ENCODE measurements at regions not wholly inside any gene's neighbourhood (a gene's known extent, or its start where the extent isn't known, plus 50 kb on each side); places are given as distances from the start of the nearest gene placed in this dataset.

DNA sequence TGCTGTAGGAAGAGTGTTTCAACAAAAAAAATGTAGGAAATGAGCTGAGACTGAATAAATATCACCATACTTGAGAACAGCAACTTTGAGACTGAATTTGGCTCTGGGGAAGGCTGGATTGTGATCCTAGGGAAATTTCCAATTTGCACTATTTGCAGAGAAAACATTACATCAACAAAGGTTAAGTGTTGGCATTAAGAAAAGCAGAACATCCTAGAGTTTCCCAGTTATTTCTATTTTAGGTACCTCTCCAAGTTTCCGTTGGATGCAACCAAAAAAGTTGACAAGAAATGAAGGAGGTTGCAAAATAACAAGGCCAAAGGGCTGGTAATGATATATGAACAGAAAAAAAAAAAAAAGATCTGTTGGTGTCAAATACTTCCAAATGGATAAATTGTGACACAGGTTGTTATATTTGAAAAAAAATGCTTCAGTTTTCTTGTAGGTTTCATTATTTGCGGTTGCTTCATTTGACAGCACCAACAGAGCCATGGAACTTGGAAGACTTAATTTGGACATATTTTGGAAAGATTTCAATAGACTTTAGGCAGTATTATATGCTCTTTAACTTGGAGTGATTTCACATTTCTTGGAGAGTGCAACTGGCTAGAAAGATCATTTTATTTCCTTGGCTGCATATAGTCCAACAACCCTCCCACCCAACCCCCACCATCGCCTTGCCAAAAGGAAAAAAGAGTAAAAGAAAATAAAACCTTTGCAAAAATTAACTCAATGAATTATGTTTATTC, 230.8 kb downstream of the ZNF608 start:
- Histone ChIP-seq H2BK120ac (replicated peaks; ENCODE audit: low read depth, low read length) (no peak overlapping the region), H2BK20ac (ENCODE audit: low read length) (no peak overlapping the region), H3K9me3 (ENCODE audit: insufficient read depth in 2 of 2, low read depth in 1 of 2, low read length in 1 of 2) (no peaks in the 10 kb centered on the region; a peak in 1 of 4 replicates), H2BK5ac (ENCODE audit: low read depth, low read length) (no peak overlapping the region), H3K56ac (replicated peaks; ENCODE audit: insufficient read length, low read depth, low read length) (no peak overlapping the region), H3K27ac (ENCODE audit: low read depth, low read length) (no peak overlapping the region), H3K23me2 (ENCODE audit: low read depth, low read length) (no peaks in the 10 kb centered on the region), H3K9ac (replicated peaks in 1 of 4; ENCODE audit: extremely low read depth in 1 of 4, low read depth in 3 of 4, low read length in 3 of 4) (no peak overlapping the region), H3K36me3 (ENCODE audit: control insufficient read depth in 2 of 4, insufficient read depth in 4 of 4, low read length in 3 of 4) (no peaks in the 10 kb centered on the region; a peak in 1 of 8 replicates), H2AFZ (ENCODE audit: low read length) (no peak overlapping the region), H3K79me1 (ENCODE audit: low read depth, low read length) (no peaks in the 10 kb centered on the region), H2BK12ac (ENCODE audit: low read depth, low read length) (no peak overlapping the region), H4K8ac (ENCODE audit: extremely low read depth, insufficient read depth, low read length) (no peak overlapping the region), H3K4me3 (ENCODE audit: extremely low read depth in 1 of 4, insufficient read depth in 2 of 4, low read depth in 3 of 4, low read length in 4 of 4) (no peak overlapping the region), H3K18ac (ENCODE audit: extremely low read depth, low read length) (no peak overlapping the region), H3K27me3 (replicated peaks in 1 of 4; ENCODE audit: control insufficient read depth in 3 of 4, extremely low read depth in 1 of 4, insufficient read depth in 3 of 4, low read length in 3 of 4) (no peaks in the 10 kb centered on the region), H3K14ac (ENCODE audit: insufficient read length) (no peak overlapping the region), H3K4ac (replicated peaks; ENCODE audit: insufficient read length, low read depth, low read length) (no peak overlapping the region), H3K4me1 (replicated peaks in 1 of 4; ENCODE audit: control insufficient read depth in 3 of 4, insufficient read depth in 4 of 4, low read length in 3 of 4) (peaks cover 0 to 3% (median 0%) of the 10 kb centered on the region in 4 experiments; a peak in 1 of 7 replicates), H2BK15ac (ENCODE audit: low read length) (no peak overlapping the region), H4K5ac (ENCODE audit: insufficient read length, low read depth, low read length) (no peak overlapping the region), H3K79me2 (ENCODE audit: control insufficient read depth in 1 of 2, insufficient read depth in 2 of 2, low read length in 2 of 2) (no peaks in the 10 kb centered on the region), H2AK5ac (ENCODE audit: low read depth, low read length) (no peak overlapping the region), H3K23ac (ENCODE audit: insufficient read length) (no peak overlapping the region), H3K4me2 (ENCODE audit: insufficient read depth in 1 of 2, low read depth in 2 of 2, low read length in 2 of 2) (no peak overlapping the region), H4K91ac (replicated peaks; ENCODE audit: insufficient read length, low read length) (no peak overlapping the region), H4K20me1 (replicated peaks in 1 of 2; ENCODE audit: control insufficient read depth in 1 of 2, insufficient read depth in 2 of 2, low read length in 2 of 2) (no peaks in the 10 kb centered on the region)
- TF ChIP-seq POLR2AphosphoS5 (IDR thresholded peaks at IDR 0.05; ENCODE audit: low read depth, low read length) (no peak), CHD2 (IDR thresholded peaks at IDR 0.05; ENCODE audit: low read length) (no peak), FOSL1 (IDR thresholded peaks at IDR 0.05; ENCODE audit: insufficient read depth, low read depth, low read length) (no peak), EGR1 (IDR thresholded peaks at IDR 0.05; ENCODE audit: borderline replicate concordance, low read depth, low read length) (no peak), KDM5A (IDR thresholded peaks at IDR 0.05; ENCODE audit: low read length) (no peak), YY1 (IDR thresholded peaks at IDR 0.05; ENCODE audit: low read depth, low read length) (no peak), GABPA (IDR thresholded peaks at IDR 0.05; ENCODE audit: borderline replicate concordance, insufficient read depth, low read length) (no peak), TAF7 (optimal IDR thresholded peaks at IDR 0.05; ENCODE audit: borderline replicate concordance, low read depth, low read length) (no peak), CREB1 (IDR thresholded peaks at IDR 0.05) (no peak), SUZ12 (IDR thresholded peaks at IDR 0.05; ENCODE audit: low read length) (no peak), JUND (IDR thresholded peaks at IDR 0.05; ENCODE audit: low read length) (no peak), SP4 (IDR thresholded peaks at IDR 0.05; ENCODE audit: low read length) (no peak), EP300 (IDR thresholded peaks at IDR 0.05; ENCODE audit: borderline replicate concordance in 1 of 2, low read depth in 2 of 2, low read length in 2 of 2) (no peak), NRF1 (IDR thresholded peaks at IDR 0.05; ENCODE audit: low read depth, low read length) (no peak)
- ChIA-PET CTCF (ENCODE audit: partially characterized antibody) (no interaction called here), POLR2A (ENCODE audit: partially characterized antibody) (no interaction called here)
- FAIRE-seq (no peak), DNase-seq (ENCODE audit: low read depth in 1 of 2, low spot score in 2 of 2) (no peak)
- WGBS, 2 experiments (ENCODE audit: extremely low coverage in 1 of 2, insufficient coverage in 1 of 2, insufficient read length in 1 of 2, insufficient replicate concordance in 2 of 2, low coverage in 1 of 2, low lambda C conversion rate in 2 of 2, missing lambda C conversion rate in 1 of 2), result 89% methylated on average over 3 of the region's 3 CpGs; no CpG with 5 or more reads in 1 of the 2 experiments

All from H1 (cell line).